Ovary (tissue), 7 donors: ENCODE measurements at regions not wholly inside any gene's neighbourhood (a gene's known extent, or its start where the extent isn't known, plus 50 kb on each side); places are given as distances from the start of the nearest gene placed in this dataset.

Experiments used
- DNase-seq, 5 donors: peaks; one replicate each; pipeline ENCODE4 v3.0.0-alpha.2; 2019 to 2020
- H3K27ac ChIP-seq, 2 donors: fragments of 200-600 bp; one replicate each; pipeline versions ENCODE4 v1.5.1 to v1.8.0; 2019 to 2022
- H3K27me3 ChIP-seq: fragments of 200-600 bp; one replicate; pipeline ENCODE4 v1.8.0; 2022
- H3K36me3 ChIP-seq: fragments of 200-600 bp; sonication (generic); one replicate; pipeline ENCODE4 v1.5.1; 2019
- H3K4me1 ChIP-seq: one replicate; pipeline ENCODE4 v1.8.1; 2013; ENCODE audit warnings: mild to moderate bottlenecking, moderate library complexity; ENCODE audit not compliant: insufficient read depth
- H3K4me3 ChIP-seq: fragments of 200-600 bp; sonication (generic); one replicate; pipeline ENCODE4 v1.5.1; 2017
- H3K9me3 ChIP-seq, 2 donors: fragments of 200-600 bp in 1 of 2; sonication (generic) in 1 of 2; one replicate each; pipeline versions ENCODE4 v1.5.1 to v1.8.1; 2013 to 2019; ENCODE audit warnings: mild to moderate bottlenecking in 1 of 2, moderate library complexity in 1 of 2
- EP300 ChIP-seq: sonication (generic); formaldehyde crosslinking; IDR thresholded peaks from one replicate; pipeline ENCODE4 v1.6.1; 2017; ENCODE audit warnings: antibody characterized with exemption
- POLR2A ChIP-seq: fragments of 450-650 bp; IDR thresholded peaks from one replicate; pipeline ENCODE4 v1.6.1; 2017; ENCODE audit warnings: antibody characterized with exemption, mild to moderate bottlenecking, moderate library complexity
- WGBS, 3 donors: extraction: QIAGEN DNeasy Blood & Tissue Kit in 1 of 3; methylation state at CpG; one replicate each; pipeline versions ENCODE4 v1.1.5 to v1.1.7; 2013 to 2017; 5-methylcytosine and 5-hydroxymethylcytosine counted together
- intact Hi-C, 4 donors: fragments of 100-400 bp; cut with DNase I; formaldehyde crosslinking; loops; one replicate each; pipeline versions ENCODE4 v1.11.0 to v1.15.1; 2022 to 2023
- TF ChIP-seq, protein P1 (sequence below), 3 donors: fragments of 450-650 bp in 2 of 3; fragments of 200-600 bp in 1 of 3; IDR thresholded peaks; one replicate each; pipeline versions ENCODE4 v1.5.1 to v1.8.0; 2016 to 2022; ENCODE audit warnings: antibody characterized with exemption in 3 of 3, mild to moderate bottlenecking in 1 of 3
- donor health status: DM: no; HTN: no; CAD: no; lungs with moderate emphysema.
- donor health status: DM: no; HTN: no; CAD: no.
- donor health status: Bipolar disorder and iron deficiency.
- donor health status: DM: no; HTN: no; CAD: no.
- donor health status: DM: yes; HTN: yes; CAD: no.

DNA sequence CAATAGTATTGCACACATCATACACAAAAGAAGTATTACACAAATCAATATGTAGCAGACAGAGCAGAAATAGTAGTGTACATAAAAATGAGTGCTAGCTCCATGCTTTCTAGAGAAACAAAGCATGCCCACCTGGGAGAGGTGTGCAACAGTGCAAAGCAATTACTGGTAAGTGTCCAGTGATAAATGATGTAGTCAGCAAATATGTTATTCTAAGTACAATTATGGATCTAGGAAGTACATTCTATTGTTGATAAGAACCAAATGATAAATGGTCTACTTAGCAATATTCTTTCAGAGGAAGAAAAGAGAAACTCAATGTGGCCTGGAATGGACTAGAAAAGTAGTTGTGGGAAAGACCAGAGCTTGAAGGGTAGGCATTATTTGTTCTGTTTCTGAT lies 188.6 kb downstream of the HINT1 start:
- no peak overlapping the region for H3K4me3 ChIP-seq
- no peak for TF ChIP-seq POLR2A
- TF ChIP-seq, protein P1, sequence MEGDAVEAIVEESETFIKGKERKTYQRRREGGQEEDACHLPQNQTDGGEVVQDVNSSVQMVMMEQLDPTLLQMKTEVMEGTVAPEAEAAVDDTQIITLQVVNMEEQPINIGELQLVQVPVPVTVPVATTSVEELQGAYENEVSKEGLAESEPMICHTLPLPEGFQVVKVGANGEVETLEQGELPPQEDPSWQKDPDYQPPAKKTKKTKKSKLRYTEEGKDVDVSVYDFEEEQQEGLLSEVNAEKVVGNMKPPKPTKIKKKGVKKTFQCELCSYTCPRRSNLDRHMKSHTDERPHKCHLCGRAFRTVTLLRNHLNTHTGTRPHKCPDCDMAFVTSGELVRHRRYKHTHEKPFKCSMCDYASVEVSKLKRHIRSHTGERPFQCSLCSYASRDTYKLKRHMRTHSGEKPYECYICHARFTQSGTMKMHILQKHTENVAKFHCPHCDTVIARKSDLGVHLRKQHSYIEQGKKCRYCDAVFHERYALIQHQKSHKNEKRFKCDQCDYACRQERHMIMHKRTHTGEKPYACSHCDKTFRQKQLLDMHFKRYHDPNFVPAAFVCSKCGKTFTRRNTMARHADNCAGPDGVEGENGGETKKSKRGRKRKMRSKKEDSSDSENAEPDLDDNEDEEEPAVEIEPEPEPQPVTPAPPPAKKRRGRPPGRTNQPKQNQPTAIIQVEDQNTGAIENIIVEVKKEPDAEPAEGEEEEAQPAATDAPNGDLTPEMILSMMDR (IDR thresholded peaks at IDR 0.05), result no peak
- TF ChIP-seq EP300, result no peak
- no peaks in the 10 kb centered on the region for H3K27me3 ChIP-seq
- no peaks in the 10 kb centered on the region for H3K4me1 ChIP-seq
- H3K27ac ChIP-seq, result no peak overlapping the region
- no peak for DNase-seq
- intact Hi-C loops, result no loop called here
- H3K9me3 ChIP-seq, result no peaks in the 10 kb centered on the region
- H3K36me3 ChIP-seq, result no peaks in the 10 kb centered on the region

DNA sequence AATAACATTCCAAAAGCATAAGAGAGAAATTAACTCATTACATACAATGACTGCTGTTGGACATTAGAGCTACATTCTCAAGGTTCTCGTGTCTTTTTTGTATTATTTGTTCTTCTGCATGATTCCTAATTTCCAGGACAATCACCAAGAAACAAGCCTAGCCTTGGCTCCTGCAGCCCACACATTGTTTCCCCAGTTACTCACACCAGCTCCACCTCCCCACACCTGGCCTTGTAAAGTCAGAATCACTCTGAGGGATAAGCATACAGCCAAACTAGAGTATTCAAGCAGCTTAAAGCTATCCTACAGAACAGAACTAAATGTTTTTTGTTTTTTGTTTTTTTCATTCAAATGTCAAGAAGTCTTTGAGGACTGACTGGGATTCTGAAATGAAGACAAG lies 189.2 kb downstream of the HINT1 start:
- Histone ChIP-seq H3K27me3 (no peaks in the 10 kb centered on the region), H3K4me1 (no peaks in the 10 kb centered on the region), H3K4me3 (no peak overlapping the region), H3K27ac (no peak overlapping the region), H3K36me3 (no peaks in the 10 kb centered on the region), H3K9me3 (no peaks in the 10 kb centered on the region)
- 7 to 25% (median 9%) methylated on average over 1 of the region's 1 CpG for WGBS, 3 donors
- no peak for DNase-seq
- intact Hi-C loops, result no loop called here
- no peak for TF ChIP-seq POLR2A
- TF ChIP-seq EP300, result no peak
- TF ChIP-seq, protein P1 (IDR thresholded peaks at IDR 0.05), result no peak

DNA sequence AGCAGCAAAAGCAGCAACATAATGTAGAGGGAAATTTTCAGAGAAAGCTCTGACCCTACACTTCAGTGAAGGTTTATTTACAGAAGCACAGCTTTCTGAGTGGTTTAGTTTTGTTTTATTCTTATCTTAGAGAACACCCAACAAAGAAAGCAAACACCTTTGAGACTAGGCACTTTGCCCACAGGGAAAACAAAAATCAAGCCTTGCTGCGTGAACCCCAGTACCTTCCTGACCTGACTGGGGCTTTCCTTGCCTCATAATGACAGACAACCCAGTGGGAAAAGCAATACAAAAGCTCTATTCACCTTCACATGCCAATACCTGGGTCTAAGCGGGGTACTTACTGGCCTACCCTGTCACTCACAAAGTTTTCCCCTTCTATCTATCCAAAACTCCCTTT lies 189.8 kb downstream of the HINT1 start:
- Histone ChIP-seq H3K4me3 (no peak overlapping the region), H3K4me1 (no peaks in the 10 kb centered on the region), H3K9me3 (no peaks in the 10 kb centered on the region), H3K27me3 (no peaks in the 10 kb centered on the region), H3K27ac (no peak overlapping the region), H3K36me3 (no peaks in the 10 kb centered on the region)
- intact Hi-C loops, result no loop called here
- TF ChIP-seq POLR2A (no peak), EP300 (no peak)
- TF ChIP-seq, protein P1 (IDR thresholded peaks at IDR 0.05), result no peak
- no peak for DNase-seq
- 16 to 64% (median 34%) methylated on average over 2 of the region's 2 CpGs for WGBS, 3 donors

DNA sequence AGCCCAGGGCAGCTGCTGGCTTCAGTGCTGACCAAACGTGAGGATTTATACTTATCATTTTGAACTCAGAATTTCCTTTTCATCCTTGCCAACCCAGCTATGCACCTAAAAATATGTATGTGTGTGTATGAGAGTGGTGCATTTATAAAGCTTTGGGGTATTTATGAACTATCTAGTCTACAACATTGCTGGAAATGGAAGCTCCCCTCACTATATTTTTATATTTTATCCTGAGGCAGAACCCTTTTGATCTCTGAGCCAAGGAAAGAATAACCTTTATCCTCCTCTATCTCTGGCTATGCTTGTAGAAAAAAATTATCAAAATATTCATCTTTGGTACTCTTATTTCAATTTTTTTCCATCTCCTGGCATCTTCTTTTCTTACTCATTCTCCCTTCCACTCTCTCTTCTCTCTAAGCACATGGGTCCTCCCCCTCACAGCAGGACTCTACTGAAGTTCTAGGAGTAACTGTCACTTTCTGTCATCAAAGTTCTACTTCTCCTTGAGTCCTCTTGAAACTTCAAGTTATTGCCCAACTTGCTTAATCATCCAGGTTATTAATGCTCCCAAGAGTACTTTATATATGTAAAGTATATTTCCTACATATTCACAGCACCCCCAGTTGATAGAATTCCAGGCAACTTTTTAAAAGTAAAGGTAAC lies 190.9 kb downstream of the HINT1 start:
- H3K36me3 ChIP-seq, result no peaks in the 10 kb centered on the region
- H3K9me3 ChIP-seq, result no peaks in the 10 kb centered on the region
- DNase-seq, result no peak
- TF ChIP-seq EP300, result no peak
- no peak for TF ChIP-seq POLR2A
- TF ChIP-seq, protein P1 (IDR thresholded peaks at IDR 0.05), result no peak
- no peak overlapping the region for H3K27ac ChIP-seq
- no peaks in the 10 kb centered on the region for H3K4me1 ChIP-seq
- intact Hi-C loops, result no loop called here
- no peaks in the 10 kb centered on the region for H3K27me3 ChIP-seq
- WGBS, 3 donors, result 0 to 5% (median 3%) methylated on average over 1 of the region's 1 CpG
- H3K4me3 ChIP-seq, result no peak overlapping the region
